ENCODE measurements at regions not wholly inside any gene's neighbourhood (a gene's known extent, or its start where the extent isn't known, plus 50 kb on each side); places are given as distances from the start of the nearest gene placed in this dataset.

DNA sequence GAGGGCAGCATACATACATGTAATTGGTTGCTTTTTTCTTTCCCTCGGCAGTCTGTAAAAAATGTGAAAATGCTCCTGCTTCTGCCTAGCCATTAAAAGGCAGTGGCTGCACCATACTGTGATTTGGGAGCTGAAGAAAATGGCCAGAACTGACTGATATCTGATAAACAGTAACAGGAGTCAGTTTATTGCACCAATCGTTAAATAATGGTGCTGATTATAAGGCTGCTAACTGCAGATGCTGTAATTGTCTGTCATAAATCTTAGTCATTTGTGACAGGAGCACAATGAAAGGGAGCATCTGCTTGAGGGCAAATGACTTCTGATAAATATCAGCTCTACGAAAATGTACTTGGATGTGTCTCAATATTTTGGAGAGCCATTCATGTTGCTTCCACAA lies 263.1 kb upstream of the DNAJC19 start:
- no peak overlapping the region for H2BK5ac ChIP-seq (ENCODE audit: low read depth, low read length)
- no peak overlapping the region for H3K4ac ChIP-seq (replicated peaks; ENCODE audit: insufficient read length, low read depth, low read length)
- H2AK5ac ChIP-seq (ENCODE audit: low read depth, low read length) = no peak overlapping the region
- H2AFZ ChIP-seq (ENCODE audit: low read length) = peak overlapping the region; percentile 66; the same call in 1 of the 2 replicates
- FAIRE-seq (no peak), DNase-seq (ENCODE audit: low read depth in 1 of 2, low spot score in 2 of 2) (no peak)
- H3K79me2 ChIP-seq (ENCODE audit: control insufficient read depth in 1 of 2, insufficient read depth in 2 of 2, low read length in 2 of 2) = no peaks in the 10 kb centered on the region
- no peak overlapping the region for H3K27ac ChIP-seq (ENCODE audit: low read depth, low read length)
- peaks cover 0 to 5% (median 4%) of the 10 kb centered on the region in 4 experiments; a peak in 4 of 7 replicates for H3K4me1 ChIP-seq (replicated peaks in 1 of 4; ENCODE audit: control insufficient read depth in 3 of 4, insufficient read depth in 4 of 4, low read length in 3 of 4)
- H3K27me3 ChIP-seq (replicated peaks in 1 of 4; ENCODE audit: control insufficient read depth in 3 of 4, extremely low read depth in 1 of 4, insufficient read depth in 3 of 4, low read length in 3 of 4) = peaks cover 0 to 1% (median 0%) of the 10 kb centered on the region in 4 experiments; a peak in 1 of 7 replicates
- H3K23me2 ChIP-seq (ENCODE audit: low read depth, low read length) = no peaks in the 10 kb centered on the region
- no peak overlapping the region for H4K8ac ChIP-seq (ENCODE audit: extremely low read depth, insufficient read depth, low read length)
- no peak overlapping the region for H2BK15ac ChIP-seq (ENCODE audit: low read length)
- no peak overlapping the region for H4K5ac ChIP-seq (ENCODE audit: insufficient read length, low read depth, low read length)
- no peaks in the 10 kb centered on the region for H3K36me3 ChIP-seq (ENCODE audit: control insufficient read depth in 2 of 4, insufficient read depth in 4 of 4, low read length in 3 of 4)
- no peak overlapping the region for H2BK120ac ChIP-seq (replicated peaks; ENCODE audit: low read depth, low read length)
- no peaks in the 10 kb centered on the region for H4K20me1 ChIP-seq (replicated peaks in 1 of 2; ENCODE audit: control insufficient read depth in 1 of 2, insufficient read depth in 2 of 2, low read length in 2 of 2)
- no peaks in the 10 kb centered on the region for H3K9me3 ChIP-seq (ENCODE audit: insufficient read depth in 2 of 2, low read depth in 1 of 2, low read length in 1 of 2)
- POLR2A ChIA-PET (ENCODE audit: partially characterized antibody) = no interaction called here
- no peak overlapping the region for H2BK12ac ChIP-seq (ENCODE audit: low read depth, low read length)
- H3K4me3 ChIP-seq (ENCODE audit: extremely low read depth in 1 of 4, insufficient read depth in 2 of 4, low read depth in 3 of 4, low read length in 4 of 4) = no peak overlapping the region
- no peak overlapping the region for H3K18ac ChIP-seq (ENCODE audit: extremely low read depth, low read length)
- no peak overlapping the region for H4K91ac ChIP-seq (replicated peaks; ENCODE audit: insufficient read length, low read length)
- H3K23ac ChIP-seq (ENCODE audit: insufficient read length) = no peak overlapping the region
- H2BK20ac ChIP-seq (ENCODE audit: low read length) = no peak overlapping the region
- H3K56ac ChIP-seq (replicated peaks; ENCODE audit: insufficient read length, low read depth, low read length) = no peak overlapping the region
- H3K9ac ChIP-seq (replicated peaks in 1 of 4; ENCODE audit: extremely low read depth in 1 of 4, low read depth in 3 of 4, low read length in 3 of 4) = no peak overlapping the region
- H3K79me1 ChIP-seq (ENCODE audit: low read depth, low read length) = no peaks in the 10 kb centered on the region
- H3K4me2 ChIP-seq (ENCODE audit: insufficient read depth in 1 of 2, low read depth in 2 of 2, low read length in 2 of 2) = no peak overlapping the region
- WGBS, 2 experiments (ENCODE audit: extremely low coverage in 1 of 2, insufficient coverage in 1 of 2, insufficient read length in 1 of 2, insufficient replicate concordance in 2 of 2, low coverage in 1 of 2, low lambda C conversion rate in 2 of 2, missing lambda C conversion rate in 1 of 2) = 77% methylated on average over 3 of the region's 3 CpGs; no CpG with 5 or more reads in 1 of the 2 experiments
- no peak overlapping the region for H3K14ac ChIP-seq (ENCODE audit: insufficient read length)
- CTCF ChIA-PET (ENCODE audit: partially characterized antibody) = interaction anchor here (1.0 to 1.6 kb wide), 3 partner anchors 10 to 44 kb away, joined by 3 to 4 read pairs (median 3); no protein-coding TSS in a partner anchor
- no peak for TF ChIP-seq SP2 (IDR thresholded peaks at IDR 0.05; ENCODE audit: low read length)
- no peak for TF ChIP-seq CHD2 (IDR thresholded peaks at IDR 0.05; ENCODE audit: low read length)
- no peak for TF ChIP-seq EP300 (IDR thresholded peaks at IDR 0.05; ENCODE audit: borderline replicate concordance in 1 of 2, low read depth in 2 of 2, low read length in 2 of 2)
- no peak for TF ChIP-seq GABPA (IDR thresholded peaks at IDR 0.05; ENCODE audit: borderline replicate concordance, insufficient read depth, low read length)
- no peak for TF ChIP-seq TCF12 (IDR thresholded peaks at IDR 0.05; ENCODE audit: low read depth, low read length)
- TF ChIP-seq, protein P1, sequence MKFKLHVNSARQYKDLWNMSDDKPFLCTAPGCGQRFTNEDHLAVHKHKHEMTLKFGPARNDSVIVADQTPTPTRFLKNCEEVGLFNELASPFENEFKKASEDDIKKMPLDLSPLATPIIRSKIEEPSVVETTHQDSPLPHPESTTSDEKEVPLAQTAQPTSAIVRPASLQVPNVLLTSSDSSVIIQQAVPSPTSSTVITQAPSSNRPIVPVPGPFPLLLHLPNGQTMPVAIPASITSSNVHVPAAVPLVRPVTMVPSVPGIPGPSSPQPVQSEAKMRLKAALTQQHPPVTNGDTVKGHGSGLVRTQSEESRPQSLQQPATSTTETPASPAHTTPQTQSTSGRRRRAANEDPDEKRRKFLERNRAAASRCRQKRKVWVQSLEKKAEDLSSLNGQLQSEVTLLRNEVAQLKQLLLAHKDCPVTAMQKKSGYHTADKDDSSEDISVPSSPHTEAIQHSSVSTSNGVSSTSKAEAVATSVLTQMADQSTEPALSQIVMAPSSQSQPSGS (IDR thresholded peaks at IDR 0.05; ENCODE audit: low read length) = no peak
- TF ChIP-seq TEAD4 (IDR thresholded peaks at IDR 0.05; ENCODE audit: low read depth, low read length) = no peak
- TF ChIP-seq RBBP5 (IDR thresholded peaks at IDR 0.05; ENCODE audit: borderline replicate concordance, low read depth, low read length) = no peak
- no peak for TF ChIP-seq HDAC2 (IDR thresholded peaks at IDR 0.05; ENCODE audit: borderline replicate concordance in 1 of 2, low read depth in 2 of 2, low read length in 2 of 2)
- TF ChIP-seq NRF1 (IDR thresholded peaks at IDR 0.05; ENCODE audit: low read depth, low read length) = no peak
- no peak for TF ChIP-seq SP1 (IDR thresholded peaks at IDR 0.05; ENCODE audit: low read depth, low read length)
- no peak for TF ChIP-seq MAFK (IDR thresholded peaks at IDR 0.05; ENCODE audit: low read depth, low read length)
- TF ChIP-seq SRF (IDR thresholded peaks at IDR 0.05; ENCODE audit: low read depth, low read length) = no peak
